ENCODE measurements at regions not wholly inside any gene's neighbourhood (a gene's known extent, or its start where the extent isn't known, plus 50 kb on each side); places are given as distances from the start of the nearest gene placed in this dataset.

GRCh38 chr4:72631296-72631695 is 62.3 kb upstream of the ADAMTS3 start:
- Histone ChIP-seq H3K27me3 (ENCODE audit: low read depth) (no peaks in the 10 kb centered on the region), H3K4me3 (no peak overlapping the region), H3K4me1 (no peaks in the 10 kb centered on the region), H3K27ac (no peak overlapping the region), H3K36me3 (no peaks in the 10 kb centered on the region), H3K9me3 (no peaks in the 10 kb centered on the region)
- TF ChIP-seq CTCF (IDR thresholded peaks at IDR 0.05) = no peak
- ATAC-seq (no peak), DNase-seq (no peak)
- intact Hi-C loops (cut with DNase I) = no loop called here

GRCh38 chr4:72629540-72629939 is 60.5 kb upstream of the ADAMTS3 start:
- Histone ChIP-seq H3K27ac (no peak overlapping the region), H3K4me3 (no peak overlapping the region), H3K4me1 (no peaks in the 10 kb centered on the region), H3K36me3 (no peaks in the 10 kb centered on the region), H3K27me3 (ENCODE audit: low read depth) (no peaks in the 10 kb centered on the region), H3K9me3 (no peaks in the 10 kb centered on the region)
- intact Hi-C loops (cut with DNase I) = no loop called here
- no peak for ATAC-seq
- no peak for DNase-seq
- TF ChIP-seq CTCF (IDR thresholded peaks at IDR 0.05) = no peak

- no peak for TF ChIP-seq CTCF (IDR thresholded peaks at IDR 0.05)
- DNase-seq = no peak
- Histone ChIP-seq H3K4me1 (no peaks in the 10 kb centered on the region), H3K27ac (no peak overlapping the region), H3K9me3 (no peaks in the 10 kb centered on the region), H3K36me3 (no peaks in the 10 kb centered on the region), H3K27me3 (ENCODE audit: low read depth) (no peaks in the 10 kb centered on the region), H3K4me3 (no peak overlapping the region)
- intact Hi-C loops (cut with DNase I) = no loop called here
- ATAC-seq = no peak
Observed at GRCh38 chr4:72627723-72628122, 58.7 kb upstream of the ADAMTS3 start.
